GOT3 (cell line): ENCODE measurements at regions not wholly inside any gene's neighbourhood (a gene's known extent, or its start where the extent isn't known, plus 50 kb on each side); places are given as distances from the start of the nearest gene placed in this dataset.
A peak's percentile ranks its signal among the peaks of the same experiment; 100 is the strongest.
"Not testable (repeated sequence)": the region's sequence is repeated elsewhere in the genome, so short reads cannot be mapped to it uniquely, and the experiment has no call there.

Experiments
- DNase-seq: peaks from one replicate; lab custom pipeline; 2025; ENCODE audit warnings: mixed read lengths; lab: John Stamatoyannopoulos, UW

DNA sequence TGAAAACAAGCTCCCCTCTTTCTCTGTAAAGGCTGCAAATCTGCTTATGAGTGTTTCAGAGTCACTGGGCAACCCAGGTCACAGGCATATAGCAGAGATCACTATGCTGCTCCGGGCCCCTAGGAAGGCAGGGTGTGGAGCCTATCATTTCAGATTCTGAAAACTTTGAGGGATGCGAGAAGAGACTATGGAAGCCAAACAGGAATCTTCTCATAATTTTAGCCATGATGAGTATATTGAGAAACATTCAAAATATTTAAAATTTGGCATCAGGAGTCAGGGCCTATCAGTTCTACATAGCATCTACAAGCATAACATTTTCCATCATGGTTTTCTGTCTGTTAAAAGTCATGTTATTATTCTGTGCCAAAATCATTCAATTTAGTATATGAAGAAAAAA, 61.7 kb upstream of the ATXN3L start:
- DNase-seq: no peak

DNA sequence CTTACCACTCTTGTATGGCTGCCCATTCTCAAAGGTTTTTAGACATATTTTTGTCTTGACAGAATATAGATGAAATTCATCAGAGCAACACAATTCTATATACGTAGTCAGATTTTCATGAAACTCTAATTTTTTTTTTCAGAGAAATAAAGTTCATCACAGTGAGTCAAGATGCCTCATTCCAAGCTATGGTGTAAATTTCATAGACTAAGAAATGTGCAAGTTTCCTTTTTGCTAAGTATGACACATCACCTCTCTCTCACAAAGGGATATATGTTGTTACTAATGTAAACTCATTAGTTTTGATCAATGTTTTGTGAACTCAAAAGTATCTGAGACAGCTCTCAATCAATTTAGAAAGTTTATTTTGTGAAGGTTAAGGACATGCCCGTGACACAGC, 60.4 kb upstream of the ATXN3L start:
- no peak for DNase-seq

GRCh38 chrX:13378562-13379518, 59.0 kb upstream of the ATXN3L start:
- DNase-seq: not testable (repeated sequence)

GRCh38 chrX:13377550-13377934, 57.7 kb upstream of the ATXN3L start:
- no peak for DNase-seq

DNA sequence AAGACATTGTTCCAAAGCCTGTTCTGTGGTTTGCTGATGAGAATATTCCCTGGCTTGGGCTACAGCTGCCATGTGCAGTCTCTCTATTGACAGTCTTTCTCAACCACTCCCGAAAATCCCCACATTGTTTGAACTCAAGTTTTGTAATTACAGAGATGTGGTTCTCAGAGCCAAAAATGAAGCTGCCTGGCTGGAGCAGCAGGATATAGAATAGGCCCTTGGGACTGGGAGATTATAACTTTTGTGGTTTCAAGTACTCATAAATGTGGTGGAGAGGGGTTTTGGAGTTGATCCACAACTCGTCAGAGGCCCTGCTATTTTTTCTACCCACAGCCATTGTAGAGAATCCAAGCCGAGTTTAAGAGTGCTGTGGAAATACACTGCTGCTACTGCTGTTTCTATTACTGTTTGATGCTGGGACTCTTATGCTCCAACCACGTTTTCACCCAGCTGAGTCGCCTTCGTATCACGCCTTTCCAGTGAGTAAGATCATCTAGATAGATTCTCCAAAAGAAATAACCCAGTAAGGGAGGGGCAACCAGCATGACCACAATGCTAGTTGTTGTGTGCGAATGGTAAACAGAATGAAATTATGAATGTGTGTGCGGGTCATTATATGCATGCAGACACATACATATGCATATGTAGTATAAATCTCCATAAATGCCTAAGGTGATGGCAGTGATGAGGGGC, 57.1 kb upstream of the ATXN3L start:
- DNase-seq: peak; percentile 75

DNA sequence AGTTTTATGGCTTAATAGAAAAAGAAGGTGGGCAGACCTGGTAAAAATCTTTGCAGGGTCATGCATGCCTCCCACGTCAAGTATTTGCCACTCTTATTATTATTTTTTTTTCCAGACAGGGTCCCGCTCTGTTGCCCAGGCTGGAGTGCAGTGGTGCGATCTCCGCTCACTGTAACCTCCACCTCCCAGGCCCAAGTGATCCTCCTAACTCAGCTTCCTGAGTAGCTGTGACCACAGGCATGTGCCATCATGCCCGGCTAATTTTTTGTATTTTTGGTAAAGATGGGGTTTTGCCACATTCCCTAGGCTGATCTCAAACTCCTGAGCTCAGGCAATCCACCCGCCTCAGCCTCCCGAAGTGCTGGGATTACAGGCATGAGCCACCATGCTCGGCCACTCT, 55.7 kb upstream of the ATXN3L start:
- not testable (repeated sequence) for DNase-seq

GRCh38 chrX:13374364-13374763, 54.5 kb upstream of the ATXN3L start:
- DNase-seq: no peak

- DNase-seq: no peak
These were observed 53.8 kb upstream of the ATXN3L start for GRCh38 chrX:13373431-13374187.

DNA sequence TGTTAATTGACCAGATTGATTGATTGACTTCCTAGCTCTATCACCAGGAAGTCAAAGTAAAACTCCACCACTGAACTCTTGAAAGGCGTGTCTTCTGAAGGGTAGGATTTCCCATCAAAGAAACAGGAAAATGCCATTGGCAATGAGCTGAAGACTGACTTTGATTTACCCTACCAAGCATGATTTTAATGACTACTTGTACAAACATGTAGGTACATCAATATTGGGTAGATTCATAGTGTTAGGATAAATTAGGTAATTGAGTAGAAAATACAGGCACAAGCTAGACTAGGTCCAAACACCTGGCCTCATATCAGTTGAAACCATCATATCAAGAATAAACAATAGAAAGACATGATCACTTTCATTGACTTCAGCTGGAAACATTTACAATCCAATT, 53.2 kb upstream of the ATXN3L start:
- DNase-seq: no peak

GRCh38 chrX:13372203-13372980, 52.5 kb upstream of the ATXN3L start:
- DNase-seq: no peak

GRCh38 chrX:13371186-13371585, 51.3 kb upstream of the ATXN3L start:
- no peak for DNase-seq

DNA sequence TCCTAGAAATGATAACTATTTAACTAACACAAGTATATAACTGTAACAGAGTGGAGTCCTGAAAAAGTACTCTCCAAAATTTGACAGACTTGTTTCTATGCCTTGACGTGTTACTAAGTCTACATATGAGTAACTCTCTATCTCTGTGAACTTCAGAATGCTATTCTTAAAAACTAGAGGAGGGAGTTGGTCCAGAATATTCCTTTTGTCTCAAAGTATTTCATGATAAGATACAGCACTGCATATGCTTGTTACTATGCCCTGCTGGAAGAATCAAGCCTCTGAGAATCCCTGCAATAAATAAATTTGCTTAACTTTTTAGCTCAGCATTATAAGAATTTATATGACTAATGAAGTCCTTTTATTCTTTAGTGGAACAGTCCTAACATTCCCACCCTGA, 50.9 kb upstream of the ATXN3L start:
- no peak for DNase-seq
